Activated T-cell treated with anti-CD3 and anti-CD28 coated beads for 24 hours (primary cell): ENCODE measurements at regions not wholly inside any gene's neighbourhood (a gene's known extent, or its start where the extent isn't known, plus 50 kb on each side); places are given as distances from the start of the nearest gene placed in this dataset.
"Not testable (repeated sequence)": the region's sequence is repeated elsewhere in the genome, so short reads cannot be mapped to it uniquely, and the experiment has no call there.

ENCODE experiments used
- DNase-seq: peaks from one replicate; pipeline ENCODE4 v3.0.0-alpha.2; 2020; ENCODE audit warnings: low read depth

DNA sequence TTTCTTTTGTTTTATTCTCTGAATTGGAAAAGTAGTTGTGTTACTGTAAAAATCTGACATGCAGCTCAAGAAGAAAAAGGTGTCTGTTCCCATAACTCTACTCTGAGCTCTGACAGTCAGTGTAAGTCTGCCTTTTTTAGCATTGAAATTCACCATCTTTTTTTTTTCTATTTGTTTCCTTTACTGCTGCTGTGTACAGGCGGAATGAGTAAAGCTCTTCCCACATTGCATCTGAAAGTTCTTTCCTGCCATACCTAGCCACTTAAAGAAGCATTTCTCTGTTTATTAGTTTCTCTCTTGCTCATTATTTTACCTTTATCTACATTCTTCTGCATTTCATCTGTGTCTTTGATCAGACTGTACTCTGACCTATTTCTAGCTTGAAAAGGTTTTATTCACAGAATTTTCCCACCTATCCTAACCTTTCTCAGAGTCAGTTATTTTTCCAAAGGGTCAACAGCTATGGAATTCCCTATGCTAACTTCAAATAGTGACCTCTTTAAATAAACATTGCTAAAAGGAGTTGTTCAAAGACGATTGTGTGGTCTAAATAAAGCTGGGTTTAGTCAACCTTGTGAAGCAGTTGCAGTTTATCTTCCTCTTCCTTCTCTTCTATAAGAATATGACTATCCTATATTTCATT lies 1303.1 kb upstream of the ZEB2 start:
- no peak for DNase-seq

DNA sequence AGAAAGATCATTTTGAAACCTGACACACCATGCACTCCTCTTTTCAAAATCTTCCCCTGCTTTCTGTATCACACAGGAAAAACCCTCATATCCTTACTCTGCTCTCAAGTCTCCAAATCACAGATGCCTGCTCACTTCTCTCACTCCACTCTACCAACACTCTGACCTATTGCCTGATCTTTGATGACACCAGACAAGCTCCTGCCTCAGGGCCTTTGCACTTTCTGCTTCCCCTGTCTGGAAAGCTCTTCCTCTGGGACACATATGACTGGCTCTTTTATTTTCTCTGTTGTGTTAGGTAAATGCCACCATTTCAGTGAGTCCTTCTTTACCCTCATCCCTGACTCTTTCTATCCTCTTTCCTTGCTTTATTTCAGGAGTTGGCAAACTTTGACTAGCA lies 1300.7 kb upstream of the ZEB2 start:
- no peak for DNase-seq

DNA sequence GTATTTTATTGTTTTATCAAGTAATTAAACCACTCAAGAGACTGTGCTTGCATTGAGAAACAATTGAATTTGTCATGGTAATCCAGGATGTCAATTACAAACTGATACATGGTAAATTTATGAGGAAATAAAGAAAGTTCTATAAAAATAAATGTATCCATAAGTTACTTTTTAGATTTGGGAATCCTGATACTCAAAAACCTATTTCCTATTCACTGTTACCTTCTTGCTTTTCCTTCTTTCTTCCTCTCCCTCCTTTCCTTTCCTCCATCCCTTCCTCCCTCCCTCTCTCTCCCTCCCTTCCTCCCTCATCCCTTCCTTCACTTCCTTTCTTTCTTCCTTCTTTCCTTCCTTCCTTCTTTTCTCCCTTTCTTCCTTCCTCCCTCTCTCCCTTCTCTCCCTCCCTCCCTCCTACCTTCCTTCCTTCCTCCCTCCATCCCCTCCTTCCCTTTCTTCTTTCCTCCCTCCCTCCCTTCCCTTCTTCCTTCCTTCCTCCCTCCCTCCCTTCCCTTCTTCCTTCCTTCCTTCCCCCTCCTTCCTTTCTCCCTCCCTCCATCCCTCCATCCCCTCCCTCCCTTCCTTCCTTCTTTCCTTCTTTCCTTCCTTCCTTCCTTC lies 1299.1 kb upstream of the ZEB2 start:
- DNase-seq, result no peak

DNA sequence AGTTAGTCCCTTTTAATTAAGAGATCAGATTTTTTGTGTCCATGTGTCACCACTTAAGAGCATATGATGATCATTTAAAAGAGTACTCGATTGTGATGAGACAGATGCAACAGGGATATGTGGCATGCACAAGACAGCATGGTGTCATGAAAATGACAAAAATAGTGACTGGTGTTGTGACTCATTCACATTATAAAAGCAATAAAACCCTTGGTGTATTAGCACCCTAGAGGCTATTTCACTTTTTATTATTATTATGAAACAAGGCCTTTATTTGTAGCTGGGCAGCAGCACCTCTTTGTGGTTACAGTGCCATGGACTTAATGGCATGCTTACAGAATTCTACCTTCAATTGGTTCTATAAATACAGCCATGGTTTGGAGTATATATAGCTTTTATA lies 1296.0 kb upstream of the ZEB2 start:
- no peak for DNase-seq

DNA sequence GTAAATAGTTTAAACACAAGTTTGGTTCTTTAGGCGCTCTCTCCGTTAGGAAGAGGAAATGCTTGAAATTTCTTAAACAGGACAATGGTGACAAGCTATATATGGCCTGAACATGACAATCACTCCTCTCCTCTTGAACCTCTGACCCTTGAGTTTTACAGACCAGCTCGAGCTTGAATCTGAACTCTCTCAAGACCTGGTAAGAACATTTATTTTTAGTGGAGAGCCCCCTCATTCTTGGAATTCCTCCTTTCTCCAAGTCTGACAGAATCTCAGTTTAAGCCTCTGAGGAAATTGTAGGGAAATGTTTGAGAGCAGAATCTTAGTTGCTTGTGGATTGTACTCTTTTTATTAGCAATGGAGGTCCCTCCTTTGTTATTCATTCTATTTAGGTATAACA lies 1293.6 kb upstream of the ZEB2 start:
- DNase-seq, result no peak

DNA sequence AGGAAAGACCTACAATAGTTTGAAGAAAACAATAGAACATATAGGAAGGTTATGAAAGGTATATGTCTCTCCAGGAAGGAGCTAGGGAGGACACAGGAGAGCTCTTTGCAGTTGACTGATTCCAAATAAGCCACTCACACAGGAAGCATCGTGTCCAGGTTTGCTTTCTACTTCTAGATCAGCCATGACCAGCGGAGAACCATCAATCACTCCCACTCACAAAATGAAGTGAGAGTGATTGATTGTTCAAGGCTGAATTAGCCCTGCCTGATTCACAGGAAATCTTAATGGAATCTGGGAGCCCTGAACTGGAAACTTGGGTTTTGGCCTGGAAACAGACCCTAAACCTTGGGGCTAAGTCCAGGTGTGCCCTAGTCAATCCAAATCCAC lies 1292.2 kb upstream of the ZEB2 start:
- DNase-seq, result no peak

DNA sequence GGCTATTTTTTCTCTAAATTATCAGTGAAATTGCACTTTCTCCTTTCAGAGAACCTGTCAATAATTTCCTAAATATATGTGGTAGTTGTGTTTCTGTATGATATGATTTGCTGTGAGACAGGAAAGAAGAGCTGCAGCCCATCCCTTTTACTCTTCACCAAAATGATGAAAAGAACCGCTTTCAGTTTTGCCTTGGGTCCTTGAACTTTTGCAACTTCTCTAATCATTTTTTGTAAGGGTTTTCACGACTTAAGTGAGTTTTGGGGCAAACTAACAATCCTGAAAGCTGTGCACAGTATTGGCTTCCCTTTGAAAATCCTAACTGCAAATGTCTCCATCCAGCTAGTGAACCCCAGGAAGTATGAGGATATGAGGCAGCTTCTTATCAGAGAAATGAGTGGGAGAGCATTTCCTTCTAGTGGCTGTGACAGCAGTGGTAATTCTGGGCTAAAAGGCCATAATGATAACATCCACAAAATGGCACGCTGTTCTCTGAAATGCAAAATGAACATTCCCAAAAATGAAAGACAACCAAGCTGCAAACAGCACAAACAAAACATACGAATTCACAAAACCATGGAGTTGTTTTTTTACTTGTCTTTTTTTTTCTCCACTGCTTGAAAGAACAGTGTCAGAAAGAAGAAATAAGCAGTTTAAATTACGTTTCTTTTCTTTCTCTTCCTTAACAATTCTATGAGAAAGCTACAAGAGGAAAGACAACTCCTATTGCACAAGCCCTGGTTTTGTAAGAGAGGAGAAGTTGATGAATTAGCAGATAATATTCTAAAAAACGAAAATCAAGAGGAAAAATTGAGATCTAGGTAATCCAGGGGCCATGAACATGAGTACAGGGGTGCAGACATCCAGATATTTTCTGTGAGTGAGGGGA lies 1291.6 kb upstream of the ZEB2 start:
- no peak for DNase-seq

DNA sequence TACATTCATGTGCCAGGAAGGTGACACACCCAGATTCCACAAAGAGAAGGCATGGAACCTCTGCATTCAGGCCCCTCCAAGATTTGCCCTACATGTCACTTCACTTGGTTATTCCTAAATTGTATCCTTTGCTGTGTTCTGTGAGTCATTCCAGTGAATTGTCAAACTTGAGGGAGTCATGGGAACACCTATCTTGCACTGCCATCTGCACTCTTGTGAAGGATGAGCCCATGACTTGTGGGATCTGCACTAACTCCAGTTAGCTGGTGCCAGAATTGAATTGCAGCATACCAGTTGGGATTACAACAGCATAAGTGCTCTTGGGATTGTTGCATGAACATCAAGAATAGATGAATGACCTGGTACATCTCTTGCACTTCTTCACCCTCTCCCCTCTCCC lies 1288.0 kb upstream of the ZEB2 start:
- DNase-seq, result no peak

DNA sequence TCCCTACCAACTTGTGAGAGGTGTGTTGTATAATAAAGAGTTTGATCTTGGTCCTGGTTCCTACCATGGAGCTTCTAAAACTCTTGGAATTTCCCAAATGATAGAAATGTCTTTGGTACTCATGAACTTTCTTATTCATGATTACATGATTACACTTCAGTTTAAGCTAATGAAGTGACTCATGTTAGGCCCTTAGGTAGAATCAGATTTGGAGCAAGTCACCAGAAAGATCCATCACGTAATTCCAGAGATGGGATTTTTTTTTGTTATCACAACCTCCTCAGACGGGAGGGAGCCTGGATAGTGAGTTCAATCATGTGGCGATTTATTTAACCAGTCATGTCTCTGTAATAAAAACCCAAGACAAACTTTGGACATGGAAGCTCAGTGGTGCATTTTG lies 1287.6 kb upstream of the ZEB2 start:
- DNase-seq, result no peak

DNA sequence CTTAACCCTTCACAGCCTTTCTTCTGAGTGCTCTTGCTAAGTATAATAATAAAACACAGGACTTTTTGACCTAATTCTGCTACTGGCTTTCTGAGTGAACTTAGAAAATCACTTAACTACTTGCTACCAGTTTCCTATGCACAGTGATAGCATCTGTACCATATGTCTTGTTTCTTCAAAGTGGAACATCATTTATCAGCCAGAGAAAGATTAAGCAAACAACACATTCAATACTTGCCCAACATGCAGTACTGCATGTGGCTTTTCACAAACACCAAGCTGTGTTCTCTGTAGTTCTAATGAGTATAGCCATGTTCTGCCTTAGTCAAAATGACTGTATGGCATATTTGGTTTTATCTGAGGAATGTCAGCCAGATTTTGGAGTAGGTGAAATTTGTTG lies 1286.6 kb upstream of the ZEB2 start:
- DNase-seq, result no peak

DNA sequence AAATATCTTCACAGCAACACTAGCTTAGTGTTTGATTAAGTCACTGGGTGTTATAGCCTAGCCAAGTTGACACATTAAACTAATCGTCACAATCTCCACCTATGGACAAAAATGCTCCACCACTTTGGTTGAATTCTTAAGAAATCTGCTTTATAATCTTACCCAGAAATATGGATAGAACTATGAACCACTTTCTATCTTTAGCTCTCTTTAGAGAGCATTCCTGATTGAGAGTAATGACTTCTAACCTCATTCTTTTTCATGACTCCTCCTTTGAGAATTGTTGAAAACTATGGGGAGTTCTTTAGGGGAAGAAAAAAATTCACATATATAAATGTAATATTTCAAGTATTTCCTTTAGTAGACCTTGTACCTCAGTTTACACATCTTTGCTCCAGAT lies 1282.2 kb upstream of the ZEB2 start:
- DNase-seq, result no peak

DNA sequence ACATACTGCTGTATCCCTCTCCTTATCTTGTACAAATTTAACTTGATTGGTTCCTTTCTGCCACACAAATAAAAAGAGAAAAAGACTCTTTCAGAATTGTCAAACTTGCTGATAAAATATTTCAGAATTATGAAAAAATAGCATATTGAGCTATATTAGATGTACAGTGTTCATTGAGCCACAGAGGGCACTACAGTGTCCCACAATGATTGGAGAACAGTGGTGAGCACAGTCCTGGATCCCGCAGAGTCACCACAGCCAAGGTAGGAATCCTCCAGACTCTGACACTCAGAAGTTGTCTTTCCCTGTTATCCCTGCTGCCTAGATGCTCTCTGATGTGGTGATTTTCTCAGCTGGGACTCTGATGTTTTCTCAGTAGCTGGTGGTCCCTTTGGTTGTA lies 1281.3 kb upstream of the ZEB2 start:
- DNase-seq, result no peak

DNA sequence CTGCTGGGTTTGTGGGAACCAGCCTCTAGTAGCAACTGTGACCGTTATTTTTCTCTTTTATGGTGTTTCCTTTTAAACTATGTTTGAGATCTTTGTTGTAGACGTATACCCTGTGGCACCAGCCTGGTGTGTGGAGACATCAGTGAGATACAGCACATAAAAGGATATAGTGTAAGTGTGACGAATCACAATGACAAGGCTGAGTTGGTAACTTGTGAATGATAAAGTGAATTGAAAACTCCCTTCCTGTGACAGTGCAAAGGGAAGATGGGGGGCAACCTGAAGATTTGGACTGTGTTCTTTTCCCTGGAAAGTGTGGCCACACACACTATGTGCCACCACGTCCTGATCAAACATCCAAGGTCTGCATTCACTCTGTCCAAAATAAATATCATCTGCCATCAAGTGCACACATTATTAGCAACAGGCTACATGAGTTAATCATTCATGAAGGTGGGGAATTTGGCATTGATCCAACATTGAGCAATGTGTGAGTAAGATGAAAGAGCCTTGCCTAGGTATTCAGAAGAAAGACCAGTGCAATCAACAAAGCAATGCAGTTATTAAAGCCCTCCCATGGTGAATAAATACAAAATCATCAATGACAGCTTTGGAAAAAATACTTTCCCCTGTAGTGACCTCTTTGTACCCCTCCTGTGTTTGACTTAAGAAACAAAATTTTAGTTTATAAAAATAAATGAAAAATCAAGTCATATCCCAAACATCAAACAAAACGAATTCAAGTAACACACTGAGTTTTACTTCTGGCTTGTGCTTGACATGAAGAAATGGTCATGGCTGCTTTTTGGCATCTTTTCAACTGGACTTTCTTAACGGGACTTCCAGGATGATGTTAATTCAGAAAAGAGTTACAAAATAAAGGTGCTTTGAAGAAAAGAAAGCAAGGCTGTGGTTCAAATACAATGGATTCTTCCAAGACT lies 1280.5 kb upstream of the ZEB2 start:
- DNase-seq, result no peak

DNA sequence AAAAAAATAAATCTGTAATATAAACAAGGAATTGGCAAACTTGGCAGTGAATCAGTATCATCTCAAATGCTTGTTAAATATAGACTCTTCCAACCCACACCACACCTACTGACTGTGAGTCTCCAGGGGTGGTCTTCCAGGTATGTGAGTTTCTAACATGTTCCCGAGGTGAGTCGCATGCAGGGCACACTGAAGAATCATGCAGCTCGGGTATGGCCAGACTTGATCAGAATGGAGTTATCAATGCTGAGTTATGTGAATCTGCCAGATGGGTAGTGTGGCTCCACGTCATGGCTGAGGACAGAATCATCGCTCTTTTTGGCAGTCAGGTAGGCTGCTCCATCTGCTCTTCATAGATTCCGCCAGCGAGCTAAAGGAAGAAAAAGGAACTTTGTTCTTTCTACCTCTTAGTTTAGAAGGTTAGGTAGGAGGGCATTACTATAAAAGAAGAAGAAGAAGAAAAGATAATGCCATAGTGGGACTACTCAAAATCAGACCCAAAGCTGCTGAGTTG lies 1279.7 kb upstream of the ZEB2 start:
- no peak for DNase-seq

DNA sequence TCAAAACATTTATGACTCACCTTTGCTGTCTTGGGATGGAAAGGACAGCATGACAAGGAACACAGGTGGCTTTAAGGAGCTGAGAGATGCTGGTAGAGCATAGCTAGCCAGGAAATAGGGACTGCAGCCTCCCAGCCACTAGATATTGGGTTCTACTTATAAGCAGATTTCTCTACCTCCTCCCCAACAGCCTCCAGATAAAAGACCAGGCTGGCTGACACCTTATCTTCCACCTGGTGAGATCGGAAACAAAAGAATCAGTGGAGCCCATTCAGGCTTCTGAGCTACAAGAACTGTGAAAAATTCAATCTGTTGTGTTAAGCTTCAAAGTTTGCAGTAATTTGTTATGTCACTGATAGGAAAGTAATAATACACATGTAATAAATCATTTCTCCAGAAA lies 1278.5 kb upstream of the ZEB2 start:
- DNase-seq, result no peak

DNA sequence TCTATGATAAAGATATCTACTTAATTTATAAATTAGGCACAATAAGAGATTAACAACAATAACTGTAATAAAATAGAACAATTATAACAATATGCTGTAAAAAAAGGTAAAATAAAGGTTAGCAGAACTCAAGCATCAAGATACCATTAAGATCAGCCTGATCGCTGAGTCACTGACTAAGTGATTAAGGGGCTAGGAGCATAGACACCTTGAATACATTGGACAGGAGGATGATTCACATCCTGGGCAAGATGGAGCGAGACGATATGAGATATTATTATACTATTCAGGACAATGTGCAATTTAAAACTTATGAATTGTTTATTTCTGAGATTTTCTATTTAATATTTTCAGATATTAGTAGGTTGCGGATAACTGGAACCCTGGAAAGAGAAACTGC lies 1277.8 kb upstream of the ZEB2 start:
- no peak for DNase-seq

DNA sequence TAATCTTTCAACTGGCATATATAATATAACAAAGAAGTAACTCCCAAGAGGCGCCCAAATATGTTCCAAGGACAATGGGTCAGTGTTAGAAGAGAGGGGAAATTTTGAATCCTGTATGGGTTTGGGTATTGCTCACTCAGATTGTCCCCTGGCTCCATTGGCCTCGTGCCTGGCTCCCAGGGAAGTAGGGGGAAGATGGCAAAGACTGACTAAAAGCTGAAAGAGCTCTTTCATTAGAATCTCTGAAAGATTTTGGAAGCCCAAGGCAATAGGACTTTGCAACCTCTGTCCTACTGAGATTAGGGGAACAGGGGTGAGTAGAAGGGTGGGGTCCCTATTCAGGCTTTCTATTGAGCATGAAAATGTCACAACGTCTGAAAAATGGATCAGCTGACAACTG lies 1272.8 kb upstream of the ZEB2 start:
- no peak for DNase-seq

DNA sequence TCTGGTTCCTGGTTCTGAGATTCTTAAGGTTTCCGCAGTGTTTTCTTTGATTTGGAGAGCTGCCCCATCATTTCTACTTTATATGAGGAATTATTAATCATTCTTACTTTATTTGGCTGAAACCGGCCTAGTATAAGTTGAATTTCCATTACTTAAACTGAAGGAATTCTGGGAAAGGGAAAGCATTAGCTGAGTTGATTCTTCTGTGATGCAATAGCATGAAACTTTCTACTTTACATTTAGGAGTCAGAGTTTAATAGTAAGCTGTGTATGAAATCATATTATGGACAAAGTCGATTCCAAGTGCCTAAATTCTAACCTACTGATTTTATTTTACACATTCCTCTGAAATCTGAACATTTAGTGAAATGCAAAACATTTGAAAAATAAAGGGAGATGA lies 1269.7 kb upstream of the ZEB2 start:
- no peak for DNase-seq

DNA sequence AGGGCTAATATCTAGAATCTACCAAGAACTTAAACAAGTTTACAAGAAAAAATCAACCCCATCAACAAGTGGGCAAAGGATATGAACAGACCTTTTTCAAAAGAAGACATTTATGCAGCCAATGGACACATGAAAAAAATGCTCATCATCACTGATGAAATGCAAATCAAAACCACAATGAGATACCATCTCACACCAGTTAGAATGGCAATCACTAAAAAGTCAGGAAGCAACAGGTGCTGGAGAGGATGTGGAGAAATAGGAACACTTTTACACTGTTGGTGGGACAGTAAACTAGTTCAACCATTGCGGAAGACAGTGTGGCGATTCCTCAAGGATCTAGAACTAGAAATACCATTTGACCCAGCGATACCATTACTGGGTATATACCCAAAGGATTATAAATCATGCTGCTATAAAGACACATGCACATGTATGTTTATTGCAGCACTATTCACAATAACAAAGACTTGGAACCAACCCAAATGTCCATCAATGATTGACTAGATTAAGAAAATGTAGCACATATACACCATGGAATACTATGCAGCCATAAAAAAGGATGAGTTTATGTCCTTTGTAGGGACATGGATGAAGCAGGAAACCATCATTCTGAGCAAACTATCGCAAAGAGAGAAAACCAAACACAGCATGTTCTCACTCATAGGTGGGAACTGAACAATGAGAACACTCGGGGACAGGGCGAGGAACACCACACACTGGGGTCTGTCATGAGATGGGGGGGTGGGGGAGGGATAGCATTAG lies 1267.9 kb upstream of the ZEB2 start:
- DNase-seq, result not testable (repeated sequence)

DNA sequence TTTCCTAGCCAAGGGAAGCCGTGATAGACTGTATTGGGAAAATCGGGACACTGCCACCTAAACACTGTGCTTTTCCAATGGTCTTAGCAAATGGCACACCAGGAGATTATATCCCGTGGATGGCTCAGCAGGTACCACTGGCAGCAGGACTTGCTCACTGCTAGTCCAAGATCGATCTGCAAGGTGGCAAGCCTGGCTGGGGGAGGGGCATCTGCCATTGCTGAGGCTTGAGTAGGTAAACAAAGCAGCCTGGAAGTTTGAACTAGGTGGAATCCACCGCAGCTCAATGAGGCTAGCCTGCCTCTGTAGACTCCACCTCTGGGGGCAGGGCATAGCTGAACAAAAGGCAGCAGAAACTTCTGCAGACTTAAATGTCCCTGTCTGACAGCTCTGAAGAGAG lies 1262.7 kb upstream of the ZEB2 start:
- DNase-seq, result not testable (repeated sequence)

DNA sequence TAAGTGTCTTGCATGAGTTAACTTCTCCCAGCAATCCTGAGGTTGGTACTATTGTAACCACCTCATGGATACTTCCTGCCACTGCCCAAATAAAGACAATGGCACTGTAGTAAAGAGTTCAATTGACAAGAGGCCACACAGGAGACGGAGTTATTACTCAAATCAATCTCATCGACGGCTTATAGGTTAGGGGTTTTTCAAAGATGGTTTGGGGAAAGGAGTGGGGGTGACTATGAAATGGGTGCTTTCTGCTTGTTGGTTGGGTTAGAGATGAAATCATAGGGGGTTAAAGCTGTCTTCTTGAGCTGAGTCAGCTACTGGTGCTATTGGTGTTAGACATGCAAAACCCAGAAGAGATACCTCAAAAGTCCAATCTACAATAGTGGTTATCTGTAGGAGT lies 1258.0 kb upstream of the ZEB2 start:
- DNase-seq, result no peak
